ENCODE measurements at regions not wholly inside any gene's neighbourhood (a gene's known extent, or its start where the extent isn't known, plus 50 kb on each side); places are given as distances from the start of the nearest gene placed in this dataset.

DNA sequence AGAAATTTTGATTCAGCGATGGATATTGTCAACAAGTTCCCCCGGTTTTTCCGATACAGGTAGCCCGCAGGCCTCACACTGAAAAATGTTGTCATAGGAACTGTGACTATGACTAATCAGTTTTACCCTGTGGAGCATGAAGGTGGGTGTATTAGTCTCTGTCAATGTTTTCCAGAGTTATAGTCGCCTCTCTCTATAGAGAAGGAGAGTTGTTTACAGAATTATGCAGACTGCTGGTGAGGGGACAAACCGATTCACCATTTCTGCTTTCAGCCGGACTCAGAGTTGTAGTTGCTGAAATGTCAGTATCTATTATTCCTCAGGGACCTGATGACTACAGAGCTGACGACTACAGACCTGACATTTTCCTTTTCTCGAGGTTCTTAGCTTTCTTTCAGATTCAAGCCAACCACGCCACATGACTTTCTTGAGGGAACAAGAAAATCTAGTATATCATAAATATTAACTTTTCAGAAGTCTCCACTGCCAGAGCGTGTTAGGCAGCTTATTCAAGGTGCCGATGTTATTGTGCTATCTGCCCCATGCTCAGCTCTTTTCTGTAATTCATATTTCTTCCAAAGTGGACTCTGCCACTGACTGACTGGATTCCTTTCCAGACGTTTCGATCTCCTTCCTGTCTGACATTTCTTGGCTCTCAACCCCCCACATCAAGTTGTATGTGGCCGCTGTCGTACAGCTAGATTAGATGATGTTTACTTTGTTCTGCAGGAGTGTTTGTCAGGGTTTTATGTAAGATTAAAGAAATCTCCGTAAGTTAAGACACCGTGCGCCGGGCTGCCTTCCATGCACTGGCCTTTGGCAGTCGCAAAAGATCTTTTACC lies 178.1 kb downstream of the FGF1 start:
- DNase-seq (no peak), ATAC-seq (no peak)
- 63 to 67% (median 67%) methylated on average over 21 of the region's 21 CpGs for WGBS, 3 donors
- Histone ChIP-seq H3K4me1 (no peaks in the 10 kb centered on the region), H3K4me3 (no peak overlapping the region), H3K27me3 (ENCODE audit: insufficient read depth in 3 of 3, low read length in 2 of 3) (peaks cover 0 to 1% (median 0%) of the 10 kb centered on the region in 3 donors), H3K36me3 (ENCODE audit: insufficient read depth in 1 of 2, low read depth in 1 of 2) (no peaks in the 10 kb centered on the region), H3K9me3 (no peaks in the 10 kb centered on the region), H3K27ac (no peak overlapping the region)
- intact Hi-C loops (cut with DNase I): no loop called here
- TF ChIP-seq, protein P1, sequence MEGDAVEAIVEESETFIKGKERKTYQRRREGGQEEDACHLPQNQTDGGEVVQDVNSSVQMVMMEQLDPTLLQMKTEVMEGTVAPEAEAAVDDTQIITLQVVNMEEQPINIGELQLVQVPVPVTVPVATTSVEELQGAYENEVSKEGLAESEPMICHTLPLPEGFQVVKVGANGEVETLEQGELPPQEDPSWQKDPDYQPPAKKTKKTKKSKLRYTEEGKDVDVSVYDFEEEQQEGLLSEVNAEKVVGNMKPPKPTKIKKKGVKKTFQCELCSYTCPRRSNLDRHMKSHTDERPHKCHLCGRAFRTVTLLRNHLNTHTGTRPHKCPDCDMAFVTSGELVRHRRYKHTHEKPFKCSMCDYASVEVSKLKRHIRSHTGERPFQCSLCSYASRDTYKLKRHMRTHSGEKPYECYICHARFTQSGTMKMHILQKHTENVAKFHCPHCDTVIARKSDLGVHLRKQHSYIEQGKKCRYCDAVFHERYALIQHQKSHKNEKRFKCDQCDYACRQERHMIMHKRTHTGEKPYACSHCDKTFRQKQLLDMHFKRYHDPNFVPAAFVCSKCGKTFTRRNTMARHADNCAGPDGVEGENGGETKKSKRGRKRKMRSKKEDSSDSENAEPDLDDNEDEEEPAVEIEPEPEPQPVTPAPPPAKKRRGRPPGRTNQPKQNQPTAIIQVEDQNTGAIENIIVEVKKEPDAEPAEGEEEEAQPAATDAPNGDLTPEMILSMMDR (IDR thresholded peaks at IDR 0.05): no peak

DNA sequence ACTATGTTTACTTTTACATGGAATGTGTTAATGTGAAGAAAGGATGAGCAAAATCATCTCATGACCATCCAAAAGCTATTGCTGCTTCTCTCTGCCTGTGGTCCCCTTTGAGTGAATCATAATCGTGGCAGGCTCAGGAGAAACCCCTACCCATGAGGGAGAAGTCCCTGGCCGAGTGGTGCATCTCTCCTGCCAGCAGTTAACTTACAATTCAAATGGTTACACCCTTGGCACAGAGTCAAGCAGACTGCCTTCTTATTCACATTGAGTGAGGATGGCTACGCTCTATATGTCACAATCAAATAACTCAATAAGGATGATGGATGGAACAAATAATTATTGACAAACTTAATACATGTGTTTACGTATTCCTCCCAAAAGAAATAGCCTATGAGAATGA lies 179.1 kb downstream of the FGF1 start:
- peaks cover 0 to 1% (median 0%) of the 10 kb centered on the region in 3 donors for H3K27me3 ChIP-seq (ENCODE audit: insufficient read depth in 3 of 3, low read length in 2 of 3)
- no peak for DNase-seq
- ATAC-seq: no peak

DNA sequence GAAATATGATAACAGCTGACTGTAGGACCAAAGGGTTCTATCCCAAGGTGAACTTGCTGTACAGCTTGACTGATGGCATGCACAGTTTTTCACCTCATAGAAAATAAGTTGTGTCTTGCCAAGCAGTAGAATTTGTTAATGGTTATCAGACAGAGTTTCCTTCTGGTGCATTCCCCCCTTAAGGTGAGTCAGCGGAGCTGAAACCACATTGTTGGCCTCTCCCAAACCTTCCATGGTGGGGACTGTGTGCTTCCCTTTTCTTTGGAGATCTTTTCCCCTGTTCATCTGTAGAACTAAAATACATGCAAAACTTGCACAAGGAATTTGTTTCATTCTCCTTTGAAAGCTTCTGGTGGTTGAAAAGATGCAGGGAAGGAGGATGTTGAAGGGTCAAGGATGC lies 179.8 kb downstream of the FGF1 start:
- no peak for ATAC-seq

More for the DNA sequence above, 179.1 kb downstream of the FGF1 start:
- intact Hi-C loops (cut with DNase I): no loop called here
- no peak overlapping the region for H3K4me3 ChIP-seq
- H3K36me3 ChIP-seq (ENCODE audit: insufficient read depth in 1 of 2, low read depth in 1 of 2): no peaks in the 10 kb centered on the region
- TF ChIP-seq, protein P1 (IDR thresholded peaks at IDR 0.05): no peak
- H3K27ac ChIP-seq: no peak overlapping the region
- no peaks in the 10 kb centered on the region for H3K4me1 ChIP-seq
- H3K9me3 ChIP-seq: no peaks in the 10 kb centered on the region
- WGBS, 3 donors: 55 to 59% (median 56%) methylated on average over 4 of the region's 4 CpGs

DNA sequence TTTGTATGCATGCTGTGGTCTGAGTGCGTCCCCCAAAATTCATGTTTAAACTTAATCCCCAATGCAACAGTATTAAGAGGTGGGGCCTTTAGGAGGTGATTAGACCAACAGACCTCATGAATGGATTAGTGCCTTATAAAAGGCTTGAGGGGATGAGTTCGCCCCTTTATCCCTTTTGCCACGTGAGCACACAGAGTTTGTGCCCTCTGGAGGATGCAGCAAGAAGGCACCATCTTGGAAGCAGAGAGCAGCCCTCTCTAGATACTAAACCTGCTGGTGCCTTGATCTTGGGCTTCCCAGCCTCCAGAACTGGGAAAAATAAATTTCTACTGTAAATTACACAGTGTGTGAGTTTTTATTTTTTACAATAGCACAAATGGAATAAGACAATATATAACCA lies 177.1 kb upstream of the SPRY4 start:
- Histone ChIP-seq H3K4me1 (no peaks in the 10 kb centered on the region), H3K27ac (no peak overlapping the region), H3K9me3 (no peaks in the 10 kb centered on the region), H3K36me3 (ENCODE audit: insufficient read depth in 1 of 2, low read depth in 1 of 2) (no peaks in the 10 kb centered on the region), H3K27me3 (ENCODE audit: insufficient read depth in 3 of 3, low read length in 2 of 3) (no peaks in the 10 kb centered on the region), H3K4me3 (no peak overlapping the region)
- TF ChIP-seq, protein P1 (IDR thresholded peaks at IDR 0.05): no peak
- WGBS, 3 donors: 86 to 93% (median 91%) methylated on average over 3 of the region's 3 CpGs
- no peak for ATAC-seq
- no peak for DNase-seq
- intact Hi-C loops (cut with DNase I): no loop called here

More for the DNA sequence above, 179.8 kb downstream of the FGF1 start:
- Histone ChIP-seq H3K36me3 (ENCODE audit: insufficient read depth in 1 of 2, low read depth in 1 of 2) (no peaks in the 10 kb centered on the region), H3K9me3 (no peaks in the 10 kb centered on the region), H3K27ac (no peak overlapping the region), H3K27me3 (ENCODE audit: insufficient read depth in 3 of 3, low read length in 2 of 3) (no peaks in the 10 kb centered on the region), H3K4me1 (no peaks in the 10 kb centered on the region), H3K4me3 (no peak overlapping the region)
- intact Hi-C loops (cut with DNase I): no loop called here
- TF ChIP-seq, protein P1 (IDR thresholded peaks at IDR 0.05): no peak
- WGBS, 3 donors: 92 to 98% (median 93%) methylated on average over 1 of the region's 1 CpG
- DNase-seq: no peak

Measured in psoas muscle (tissue), 7 donors.